ENCODE measurements at regions not wholly inside any gene's neighbourhood (a gene's known extent, or its start where the extent isn't known, plus 50 kb on each side); places are given as distances from the start of the nearest gene placed in this dataset.

- TF ChIP-seq REST (IDR thresholded peaks at IDR 0.05; ENCODE audit: unreplicated experiment) (no peak), EZH2phosphoT487 (IDR thresholded peaks at IDR 0.05; ENCODE audit: unreplicated experiment) (no peak), JUNB (IDR thresholded peaks at IDR 0.05; ENCODE audit: unreplicated experiment) (no peak)
- TF ChIP-seq, protein P1, sequence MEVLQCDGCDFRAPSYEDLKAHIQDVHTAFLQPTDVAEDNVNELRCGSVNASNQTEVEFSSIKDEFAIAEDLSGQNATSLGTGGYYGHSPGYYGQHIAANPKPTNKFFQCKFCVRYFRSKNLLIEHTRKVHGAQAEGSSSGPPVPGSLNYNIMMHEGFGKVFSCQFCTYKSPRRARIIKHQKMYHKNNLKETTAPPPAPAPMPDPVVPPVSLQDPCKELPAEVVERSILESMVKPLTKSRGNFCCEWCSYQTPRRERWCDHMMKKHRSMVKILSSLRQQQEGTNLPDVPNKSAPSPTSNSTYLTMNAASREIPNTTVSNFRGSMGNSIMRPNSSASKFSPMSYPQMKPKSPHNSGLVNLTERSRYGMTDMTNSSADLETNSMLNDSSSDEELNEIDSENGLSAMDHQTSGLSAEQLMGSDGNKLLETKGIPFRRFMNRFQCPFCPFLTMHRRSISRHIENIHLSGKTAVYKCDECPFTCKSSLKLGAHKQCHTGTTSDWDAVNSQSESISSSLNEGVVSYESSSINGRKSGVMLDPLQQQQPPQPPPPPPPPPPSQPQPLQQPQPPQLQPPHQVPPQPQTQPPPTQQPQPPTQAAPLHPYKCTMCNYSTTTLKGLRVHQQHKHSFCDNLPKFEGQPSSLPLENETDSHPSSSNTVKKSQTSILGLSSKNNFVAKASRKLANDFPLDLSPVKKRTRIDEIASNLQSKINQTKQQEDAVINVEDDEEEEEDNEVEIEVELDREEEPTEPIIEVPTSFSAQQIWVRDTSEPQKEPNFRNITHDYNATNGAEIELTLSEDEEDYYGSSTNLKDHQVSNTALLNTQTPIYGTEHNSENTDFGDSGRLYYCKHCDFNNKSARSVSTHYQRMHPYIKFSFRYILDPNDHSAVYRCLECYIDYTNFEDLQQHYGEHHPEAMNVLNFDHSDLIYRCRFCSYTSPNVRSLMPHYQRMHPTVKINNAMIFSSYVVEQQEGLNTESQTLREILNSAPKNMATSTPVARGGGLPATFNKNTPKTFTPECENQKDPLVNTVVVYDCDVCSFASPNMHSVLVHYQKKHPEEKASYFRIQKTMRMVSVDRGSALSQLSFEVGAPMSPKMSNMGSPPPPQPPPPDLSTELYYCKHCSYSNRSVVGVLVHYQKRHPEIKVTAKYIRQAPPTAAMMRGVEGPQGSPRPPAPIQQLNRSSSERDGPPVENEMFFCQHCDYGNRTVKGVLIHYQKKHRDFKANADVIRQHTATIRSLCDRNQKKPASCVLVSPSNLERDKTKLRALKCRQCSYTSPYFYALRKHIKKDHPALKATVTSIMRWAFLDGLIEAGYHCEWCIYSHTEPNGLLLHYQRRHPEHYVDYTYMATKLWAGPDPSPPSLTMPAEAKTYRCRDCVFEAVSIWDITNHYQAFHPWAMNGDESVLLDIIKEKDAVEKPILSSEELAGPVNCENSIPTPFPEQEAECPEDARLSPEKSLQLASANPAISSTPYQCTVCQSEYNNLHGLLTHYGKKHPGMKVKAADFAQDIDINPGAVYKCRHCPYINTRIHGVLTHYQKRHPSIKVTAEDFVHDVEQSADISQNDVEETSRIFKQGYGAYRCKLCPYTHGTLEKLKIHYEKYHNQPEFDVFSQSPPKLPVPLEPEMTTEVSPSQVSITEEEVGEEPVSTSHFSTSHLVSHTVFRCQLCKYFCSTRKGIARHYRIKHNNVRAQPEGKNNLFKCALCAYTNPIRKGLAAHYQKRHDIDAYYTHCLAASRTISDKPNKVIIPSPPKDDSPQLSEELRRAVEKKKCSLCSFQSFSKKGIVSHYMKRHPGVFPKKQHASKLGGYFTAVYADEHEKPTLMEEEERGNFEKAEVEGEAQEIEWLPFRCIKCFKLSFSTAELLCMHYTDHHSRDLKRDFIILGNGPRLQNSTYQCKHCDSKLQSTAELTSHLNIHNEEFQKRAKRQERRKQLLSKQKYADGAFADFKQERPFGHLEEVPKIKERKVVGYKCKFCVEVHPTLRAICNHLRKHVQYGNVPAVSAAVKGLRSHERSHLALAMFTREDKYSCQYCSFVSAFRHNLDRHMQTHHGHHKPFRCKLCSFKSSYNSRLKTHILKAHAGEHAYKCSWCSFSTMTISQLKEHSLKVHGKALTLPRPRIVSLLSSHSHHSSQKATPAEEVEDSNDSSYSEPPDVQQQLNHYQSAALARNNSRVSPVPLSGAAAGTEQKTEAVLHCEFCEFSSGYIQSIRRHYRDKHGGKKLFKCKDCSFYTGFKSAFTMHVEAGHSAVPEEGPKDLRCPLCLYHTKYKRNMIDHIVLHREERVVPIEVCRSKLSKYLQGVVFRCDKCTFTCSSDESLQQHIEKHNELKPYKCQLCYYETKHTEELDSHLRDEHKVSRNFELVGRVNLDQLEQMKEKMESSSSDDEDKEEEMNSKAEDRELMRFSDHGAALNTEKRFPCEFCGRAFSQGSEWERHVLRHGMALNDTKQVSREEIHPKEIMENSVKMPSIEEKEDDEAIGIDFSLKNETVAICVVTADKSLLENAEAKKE (CRISPR knock-in tag; IDR thresholded peaks at IDR 0.05) = no peak
Observed at GRCh38 chr10:94094540-94094939, 100.8 kb downstream of the PLCE1 start (continued).

DNA sequence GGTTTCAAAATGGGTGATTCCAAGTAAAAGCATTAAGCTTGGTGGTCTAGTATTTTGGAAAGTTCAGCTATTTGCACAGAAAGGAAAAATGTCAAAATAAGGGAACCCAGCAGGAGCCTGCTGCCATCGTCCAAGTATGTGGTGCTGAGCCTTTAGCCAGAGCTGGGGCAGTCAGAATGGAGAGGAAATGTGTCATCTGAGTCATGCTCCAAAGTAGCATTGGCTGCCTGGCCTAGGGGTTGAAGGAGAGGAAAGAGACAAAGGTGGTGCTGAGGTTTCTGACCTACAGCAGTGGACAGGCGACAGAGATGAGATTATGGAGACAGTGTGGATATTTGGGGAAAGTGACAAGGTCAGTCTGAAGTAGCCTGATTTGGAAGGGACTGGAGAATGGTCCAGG is 103.9 kb downstream of the PLCE1 start:
- peaks cover 5% of the 10 kb centered on the region for H3K27me3 Mint-ChIP-seq (ENCODE audit: insufficient read depth, low read depth, poor library complexity)
- Histone ChIP-seq H3K27ac (ENCODE audit: low read depth) (no peak overlapping the region), H3K4me2 (no peak overlapping the region), H3K27me3 (ENCODE audit: insufficient read depth) (no peaks in the 10 kb centered on the region), H2AFZ (no peak overlapping the region), H3K4me3 (no peak overlapping the region), H3K9me2 (ENCODE audit: insufficient read depth) (no peaks in the 10 kb centered on the region), H3K36me3 (ENCODE audit: insufficient read depth) (no peaks in the 10 kb centered on the region), H3F3A (replicated peaks; ENCODE audit: low read depth) (no peaks in the 10 kb centered on the region), H4K20me1 (replicated peaks; ENCODE audit: insufficient read depth) (no peaks in the 10 kb centered on the region), H3K79me2 (replicated peaks; ENCODE audit: insufficient read depth) (no peaks in the 10 kb centered on the region), H3K4me1 (ENCODE audit: insufficient read depth) (no peaks in the 10 kb centered on the region)
- H3K27ac Mint-ChIP-seq = no peak overlapping the region
- ATAC-seq (no peak), DNase-seq (ENCODE audit: low spot score) (no peak)
- H3K4me1 Mint-ChIP-seq = no peaks in the 10 kb centered on the region
- no peaks in the 10 kb centered on the region for H3K9me3 Mint-ChIP-seq
- no peaks in the 10 kb centered on the region for H3K36me3 Mint-ChIP-seq (ENCODE audit: low read depth)
- no peak overlapping the region for H3K4me3 Mint-ChIP-seq
- TF ChIP-seq ZNF331 (CRISPR knock-in tag; IDR thresholded peaks at IDR 0.05; ENCODE audit: low read depth) (no peak), CREB1 (CRISPR knock-in tag; IDR thresholded peaks at IDR 0.05; ENCODE audit: low read depth) (no peak), NANOG (IDR thresholded peaks at IDR 0.05; ENCODE audit: borderline replicate concordance) (no peak)
- TF ChIP-seq, protein P1 (CRISPR knock-in tag; IDR thresholded peaks at IDR 0.05) = no peak

All from GM23338 (cell line).